AG08395 (cell line): ENCODE measurements at regions not wholly inside any gene's neighbourhood (a gene's known extent, or its start where the extent isn't known, plus 50 kb on each side); places are given as distances from the start of the nearest gene placed in this dataset.

Source experiments
- DNase-seq: peaks from one replicate; pipeline ENCODE4 v3.0.0; 2012; ENCODE audit warnings: mixed read lengths, low spot score

- DNase-seq, result no peak
Measured at GRCh38 chr2:126793885-126794613, 104.6 kb upstream of the TEX51 start.

DNA sequence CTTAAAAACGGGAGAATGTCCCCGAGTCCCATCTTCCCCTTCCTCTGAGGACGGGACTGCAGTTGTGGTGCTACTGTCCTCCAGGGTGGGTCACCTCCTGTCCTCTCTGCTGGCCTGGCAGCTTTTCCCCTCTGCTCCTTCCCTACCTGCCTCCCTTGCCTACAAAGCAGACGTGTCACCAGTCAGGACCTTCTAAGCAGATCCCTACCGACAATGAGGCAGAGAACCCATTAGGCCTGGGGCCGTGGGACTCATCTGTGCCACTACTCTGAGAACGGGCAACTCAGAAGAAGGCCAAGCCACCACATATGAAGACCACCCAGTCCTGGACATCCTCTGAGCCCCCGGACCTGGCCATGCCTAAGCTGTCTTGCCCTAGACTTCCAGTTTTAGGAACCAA is 103.0 kb upstream of the TEX51 start:
- DNase-seq, result no peak

DNA sequence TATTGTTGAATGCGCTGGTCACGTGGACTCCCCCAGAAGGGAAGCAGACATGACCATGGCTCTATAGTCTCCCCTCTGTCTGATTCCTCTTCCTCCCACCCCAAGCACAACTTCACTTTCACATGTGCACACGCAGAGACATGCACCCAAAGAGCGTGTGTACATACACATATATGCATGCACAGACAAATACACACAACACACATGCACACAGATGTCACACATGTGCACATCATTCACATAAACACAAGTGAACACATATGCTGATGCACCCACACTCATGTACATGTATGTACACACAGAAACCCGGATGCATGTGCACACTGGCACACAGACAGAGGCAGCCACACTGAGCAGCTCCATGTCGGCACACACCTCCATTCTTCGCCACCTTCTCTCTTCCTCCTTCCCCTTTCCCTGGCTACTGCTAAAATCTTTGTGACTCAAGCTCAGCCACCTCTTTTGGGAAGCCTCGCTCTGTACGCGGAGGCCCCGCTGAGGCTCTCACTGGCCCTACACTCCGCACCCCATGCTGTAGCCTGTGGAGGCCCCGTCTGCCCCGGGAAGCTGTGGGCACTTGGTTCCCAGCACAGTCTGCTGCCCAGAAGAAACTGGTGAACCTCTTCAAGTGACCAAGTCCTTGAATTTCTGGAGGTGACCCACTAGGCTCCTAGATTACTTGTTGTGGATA is 101.6 kb upstream of the TEX51 start:
- no peak for DNase-seq

DNA sequence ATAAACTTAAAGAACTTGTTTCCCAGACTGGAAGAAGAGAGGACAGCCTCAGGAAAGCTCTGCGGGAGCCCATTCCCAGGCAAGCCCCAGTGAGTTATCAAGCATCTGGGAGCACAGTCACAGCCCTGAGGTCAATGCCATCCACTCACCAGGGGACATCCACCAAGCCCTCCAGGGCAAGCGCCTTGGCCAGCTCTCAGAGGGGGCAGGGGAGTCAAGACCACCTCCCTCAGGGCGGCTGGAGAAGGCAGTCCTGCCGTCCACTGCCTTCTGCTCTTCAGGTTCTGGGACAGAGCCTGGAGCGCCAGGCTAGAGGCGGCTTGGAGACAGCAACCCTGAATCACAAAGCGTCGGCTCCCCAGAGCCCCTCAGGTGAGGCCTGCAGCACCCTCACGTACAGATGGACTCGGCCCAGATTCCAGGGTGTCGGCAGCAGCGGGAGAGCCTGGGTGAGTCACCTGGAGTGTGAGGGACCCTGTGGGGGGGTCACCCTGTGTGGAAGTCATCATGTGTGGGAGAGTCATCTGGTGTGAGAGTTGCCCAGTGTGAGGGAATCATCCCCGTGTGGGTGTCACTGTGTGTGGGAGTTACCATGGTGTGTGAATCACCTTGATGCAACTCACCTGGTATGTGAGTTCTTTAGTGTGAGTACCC is 100.9 kb upstream of the TEX51 start:
- no peak for DNase-seq

DNA sequence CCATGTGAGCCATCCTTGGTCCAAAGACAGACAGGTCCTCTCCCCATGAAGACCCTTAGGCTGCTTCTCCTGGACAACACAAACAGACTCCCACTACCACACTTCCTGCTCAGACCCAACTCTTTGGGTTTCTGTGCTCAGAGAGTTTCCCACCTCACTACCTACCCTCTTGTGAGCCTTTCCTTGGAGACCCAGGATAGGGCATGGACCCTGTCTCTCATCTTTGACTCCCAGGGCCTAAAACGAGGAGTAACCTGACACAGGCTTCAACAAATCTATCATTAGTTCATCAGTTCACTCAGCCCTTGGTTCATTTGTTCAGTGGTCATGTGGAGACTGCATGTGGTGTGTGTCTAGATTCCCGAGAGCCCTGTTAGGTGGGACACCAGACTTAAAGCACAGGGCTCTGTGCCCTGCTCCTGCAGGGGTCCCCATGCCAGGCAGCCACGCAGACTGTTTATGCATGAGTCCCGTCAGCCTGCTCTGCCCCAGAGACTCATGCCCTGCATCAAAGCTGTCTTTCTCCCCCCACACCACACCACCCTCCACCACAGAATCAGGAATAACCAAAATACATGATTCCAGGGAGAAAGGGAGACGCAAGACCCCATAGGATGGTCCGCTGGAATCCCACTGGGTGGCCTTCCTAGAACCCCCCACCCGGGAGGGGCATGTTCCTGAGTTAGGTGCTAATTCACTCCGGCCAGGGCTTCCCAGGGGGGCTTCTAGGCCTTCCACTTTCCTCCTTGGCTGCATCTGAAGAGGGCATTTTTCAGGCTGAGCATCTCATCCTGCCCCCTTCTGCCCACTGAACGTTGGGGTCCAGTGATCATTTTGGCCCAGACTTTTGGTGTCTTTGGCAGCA is 100.2 kb upstream of the TEX51 start:
- no peak for DNase-seq

DNA sequence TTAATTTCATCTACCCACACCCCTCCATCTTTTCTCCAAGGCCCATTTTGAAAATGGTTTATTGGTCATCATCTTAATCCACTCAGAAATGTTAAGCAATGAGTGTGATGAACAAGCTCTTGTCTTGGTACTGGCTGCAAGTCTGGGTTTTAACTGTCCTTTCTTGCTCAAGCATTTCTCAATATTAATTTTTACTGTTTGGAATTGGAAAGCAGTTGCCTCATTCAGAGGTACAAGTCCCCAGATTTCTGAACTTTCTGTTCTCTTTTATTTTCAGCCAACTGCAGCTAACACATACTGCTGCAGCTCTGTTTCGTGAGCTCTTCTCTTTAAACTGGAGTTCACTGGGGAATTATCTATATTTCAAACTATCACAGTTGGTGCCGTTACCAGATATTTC is 99.4 kb upstream of the TEX51 start:
- DNase-seq, result no peak

DNA sequence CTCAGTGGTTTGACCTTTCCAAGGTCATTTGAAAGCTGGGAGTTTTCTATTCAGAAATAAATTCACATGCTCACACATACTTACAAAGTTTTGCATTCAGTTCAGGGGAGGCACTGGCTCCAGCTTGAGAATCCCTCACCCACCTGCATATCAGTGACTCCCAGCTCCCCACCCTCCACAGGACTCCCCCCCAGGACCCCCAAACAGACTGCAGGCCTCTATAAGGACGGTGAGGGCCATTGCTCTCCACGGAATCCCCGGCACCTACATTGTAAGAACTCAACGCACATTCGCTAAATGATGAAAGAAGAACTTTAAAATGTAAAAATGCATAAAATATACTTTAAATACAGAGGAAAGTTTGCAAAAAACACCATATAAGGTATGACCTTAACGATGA is 97.2 kb upstream of the TEX51 start:
- no peak for DNase-seq

- no peak for DNase-seq
Measured at GRCh38 chr2:126802316-126802715, 96.4 kb upstream of the TEX51 start.

- DNase-seq, result no peak
Measured at GRCh38 chr2:126802774-126803433, 95.8 kb upstream of the TEX51 start.

DNA sequence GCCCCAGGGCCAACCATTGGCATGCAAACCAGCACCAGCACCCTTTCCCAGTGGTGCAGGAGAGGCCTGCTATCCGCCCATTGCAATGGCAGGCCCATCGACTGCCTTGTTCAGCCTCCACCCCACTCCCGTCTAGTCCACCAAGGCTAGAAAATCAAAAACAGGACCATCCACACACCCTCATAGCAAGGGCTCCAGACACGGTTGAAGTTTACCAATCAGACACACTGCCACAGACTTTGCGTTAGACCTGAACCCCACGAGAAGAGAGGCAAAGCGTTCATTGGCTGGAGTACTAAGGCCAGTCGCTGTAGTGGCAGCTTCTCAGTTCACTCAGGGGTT is 95.3 kb upstream of the TEX51 start:
- DNase-seq, result no peak

DNA sequence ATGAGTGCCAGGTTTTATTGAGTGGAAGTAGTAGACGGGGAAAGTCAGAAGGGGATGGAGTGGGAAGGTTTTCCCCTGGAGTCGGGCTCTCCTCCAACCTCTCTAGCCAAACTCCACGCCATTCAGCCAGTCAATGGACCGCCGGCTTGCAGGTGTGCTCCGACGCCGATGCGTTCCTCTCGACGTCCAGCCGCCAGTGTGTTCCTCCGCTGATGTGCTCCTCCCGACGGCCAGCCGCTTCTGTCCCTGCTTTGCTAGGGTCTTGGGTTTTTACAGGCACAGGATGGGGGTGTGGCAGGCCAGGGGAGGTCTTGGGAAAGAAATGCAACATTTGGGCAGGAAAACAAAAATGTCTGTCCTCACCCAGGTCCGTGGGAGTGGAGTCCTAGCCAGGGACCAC is 94.3 kb upstream of the TEX51 start:
- no peak for DNase-seq

DNA sequence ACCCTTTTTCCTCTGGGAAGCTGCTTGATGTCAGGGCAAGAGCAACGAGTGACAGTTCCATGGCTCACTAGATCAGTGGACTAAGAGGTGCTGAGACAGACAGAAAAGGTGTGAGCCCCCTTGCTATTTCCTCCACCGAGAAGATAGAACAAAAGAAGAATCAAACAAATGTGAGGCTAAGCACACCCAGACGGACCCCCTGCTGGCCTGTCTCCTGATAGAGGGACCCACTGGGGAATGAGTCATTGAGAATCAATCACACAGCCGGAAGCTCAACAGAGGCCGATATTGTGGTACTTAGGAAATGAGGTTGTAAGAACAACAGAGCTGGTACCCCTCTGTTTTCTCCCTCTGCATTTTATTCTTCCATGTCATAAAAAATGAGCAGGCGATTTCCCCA is 89.8 kb upstream of the TEX51 start:
- no peak for DNase-seq

DNA sequence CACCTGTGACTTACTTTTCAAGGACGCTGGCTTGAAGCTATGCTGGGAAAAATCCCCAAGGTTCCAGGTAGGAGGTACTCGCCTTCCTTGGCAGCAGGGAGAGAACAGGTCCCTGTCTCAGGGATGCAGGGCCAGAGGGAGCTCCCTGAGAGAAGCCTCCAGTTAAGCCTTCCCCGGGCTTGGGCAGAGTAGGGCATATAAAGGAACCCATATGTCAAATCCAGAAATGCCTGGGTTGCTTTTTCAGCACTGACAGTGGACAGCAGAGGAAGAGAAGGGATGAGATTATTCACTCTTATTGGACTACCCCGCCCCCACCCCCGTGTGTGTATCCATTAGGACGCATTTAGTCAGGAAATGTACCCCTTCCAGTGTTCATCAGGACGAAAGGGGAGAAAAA is 89.3 kb upstream of the TEX51 start:
- no peak for DNase-seq

DNA sequence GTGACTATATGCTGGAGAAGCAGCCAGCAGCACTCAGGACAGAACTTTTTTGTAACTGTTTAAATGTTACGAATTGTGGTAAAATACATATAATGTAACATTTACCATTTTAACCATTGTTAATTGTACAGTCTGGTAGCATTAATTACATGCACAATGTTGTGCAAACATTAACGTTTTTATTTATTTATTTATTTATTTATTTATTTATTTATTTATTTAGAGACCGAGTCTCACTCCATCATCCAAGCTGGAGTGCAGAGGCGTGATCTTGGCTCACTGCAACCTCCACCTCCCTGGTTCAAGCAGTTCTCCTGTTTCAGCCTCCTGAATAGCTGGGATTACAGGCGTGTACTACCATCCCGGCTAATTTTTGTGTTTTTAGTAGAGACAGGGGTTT is 88.7 kb upstream of the TEX51 start:
- DNase-seq, result no peak

DNA sequence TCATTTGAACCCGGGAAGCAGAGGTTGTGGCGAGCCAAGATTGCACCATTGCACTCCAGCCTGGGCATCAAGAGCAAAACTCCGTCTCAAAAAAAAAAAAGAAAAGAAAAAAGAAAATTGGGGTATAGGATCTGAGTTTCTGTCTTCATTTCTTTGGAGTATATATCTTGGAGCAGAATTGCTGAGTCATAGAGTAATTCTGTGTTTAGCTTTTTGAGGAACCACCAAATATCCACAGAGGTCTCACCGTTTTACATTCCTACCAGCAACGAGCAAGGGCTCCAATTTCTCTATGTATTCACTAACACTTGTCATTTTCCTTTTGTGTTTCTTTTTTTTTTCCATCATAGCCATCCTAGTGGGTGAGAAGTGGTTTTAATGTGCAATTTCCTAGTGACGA is 87.6 kb upstream of the TEX51 start:
- DNase-seq, result no peak

DNA sequence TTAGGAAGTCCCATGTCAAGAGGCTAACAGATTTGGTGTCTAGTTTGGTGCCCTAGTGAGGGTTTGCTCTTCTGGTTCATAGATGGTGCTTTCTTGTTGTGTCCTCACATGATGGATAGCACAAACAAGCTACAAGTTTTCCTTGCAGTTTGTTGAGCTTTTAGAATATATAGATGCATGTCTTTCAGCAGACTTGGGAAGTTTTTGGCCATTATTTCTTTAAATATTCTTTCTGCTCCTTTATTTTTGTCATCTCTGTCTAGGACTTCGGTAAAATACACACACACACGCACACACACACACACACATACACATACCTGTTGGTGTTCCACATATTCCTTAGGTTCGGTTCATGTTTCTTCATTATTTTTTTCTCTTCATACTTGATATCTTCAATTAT is 81.5 kb upstream of the TEX51 start:
- no peak for DNase-seq

DNA sequence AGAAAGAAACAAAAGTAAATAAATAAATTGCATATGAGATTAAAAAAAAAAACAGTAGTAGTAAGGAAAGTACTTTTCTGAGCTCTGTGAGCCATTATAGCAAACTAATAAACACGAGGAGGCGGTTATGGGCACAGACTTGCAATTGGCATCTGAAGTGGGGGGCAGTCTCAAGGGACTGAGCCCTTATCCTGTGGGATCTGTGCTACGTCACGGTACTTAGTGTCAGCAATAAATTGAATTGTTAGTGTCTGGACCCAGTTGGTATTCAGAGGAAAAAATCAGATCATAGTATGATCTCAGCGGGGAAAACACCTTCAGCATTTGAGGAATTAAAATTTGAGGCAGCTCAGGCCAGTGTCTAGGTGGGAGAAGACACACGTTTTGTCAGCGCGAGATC is 76.6 kb upstream of the TEX51 start:
- no peak for DNase-seq

- DNase-seq, result no peak
Measured at GRCh38 chr2:126822921-126823320, 75.8 kb upstream of the TEX51 start.

GRCh38 chr2:126823951-126824350 is 74.7 kb upstream of the TEX51 start:
- DNase-seq, result no peak

GRCh38 chr2:126824663-126825062 is 74.0 kb upstream of the TEX51 start:
- DNase-seq, result no peak

DNA sequence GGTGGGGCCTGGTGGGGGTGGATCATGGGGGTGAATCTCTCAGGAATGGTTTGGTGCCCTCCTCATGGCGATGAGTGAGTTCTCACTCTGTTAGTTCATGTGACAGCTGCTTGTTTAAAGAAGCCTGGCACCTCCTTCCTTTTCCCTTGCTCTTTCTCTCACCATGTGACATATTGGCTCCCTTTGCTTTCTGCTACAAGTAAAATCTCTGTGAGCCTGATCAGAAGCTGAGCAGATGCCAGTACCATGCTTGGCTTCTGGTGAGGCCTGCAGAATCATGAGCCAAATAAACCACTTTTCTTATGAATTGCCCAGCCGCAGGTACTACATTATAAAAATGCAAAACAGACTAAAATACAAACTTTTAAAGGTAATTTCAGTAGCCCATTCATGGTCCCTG is 73.4 kb upstream of the TEX51 start:
- DNase-seq, result no peak

- no peak for DNase-seq
Measured at GRCh38 chr2:126826491-126826890, 72.2 kb upstream of the TEX51 start.
